KMS-11 (cell line): ENCODE measurements at regions not wholly inside any gene's neighbourhood (a gene's known extent, or its start where the extent isn't known, plus 50 kb on each side); places are given as distances from the start of the nearest gene placed in this dataset.

Experiments
- H2AFZ ChIP-seq: fragments of 200-600 bp; sonication (generic); 2 replicates; pipeline ENCODE4 v1.6.1; 2016; ENCODE audit warnings: antibody characterized with exemption, mixed run types, low read depth
- H3K27ac ChIP-seq: fragments of 200-600 bp; sonication (generic); 2 replicates; pipeline ENCODE4 v1.6.1; 2016; ENCODE audit warnings: mild to moderate bottlenecking, mixed run types
- H3K27me3 ChIP-seq: fragments of 200-600 bp; sonication (generic); 2 replicates; pipeline ENCODE4 v1.6.1; 2017; ENCODE audit warnings: mild to moderate bottlenecking, low read depth, mixed run types, moderate library complexity; ENCODE audit not compliant: insufficient read depth
- H3K36me3 ChIP-seq: fragments of 200-600 bp; sonication (generic); 2 replicates; pipeline ENCODE4 v1.6.1; 2017; ENCODE audit warnings: mild to moderate bottlenecking, mixed run types; ENCODE audit not compliant: insufficient read depth
- H3K4me1 ChIP-seq: fragments of 200-600 bp; sonication (generic); 2 replicates; pipeline ENCODE4 v1.6.1; 2016; ENCODE audit warnings: mild to moderate bottlenecking, low read depth, mixed run types; ENCODE audit not compliant: poor library complexity, severe bottlenecking
- H3K4me2 ChIP-seq: fragments of 200-600 bp; sonication (generic); 2 replicates; pipeline ENCODE4 v1.7.0; 2016; ENCODE audit warnings: mild to moderate bottlenecking, mixed run types
- H3K4me3 ChIP-seq: fragments of 200-600 bp; sonication (generic); IDR thresholded peaks from 2 replicates; pipeline ENCODE4 v1.6.1; 2017; ENCODE audit warnings: low read depth, low read length, mixed read lengths; ENCODE audit not compliant: insufficient read depth
- H3K79me2 ChIP-seq: fragments of 200-600 bp; sonication (generic); 2 replicates; pipeline ENCODE4 v1.6.1; 2016; ENCODE audit warnings: low read depth, mixed run types; ENCODE audit not compliant: insufficient read depth
- H3K9ac ChIP-seq: fragments of 200-600 bp; sonication (generic); 2 replicates; pipeline ENCODE4 v1.6.1; 2016; ENCODE audit warnings: mild to moderate bottlenecking, mixed run types
- H4K20me1 ChIP-seq: fragments of 200-600 bp; sonication (generic); 2 replicates; pipeline ENCODE4 v1.6.1; 2016; ENCODE audit warnings: mild to moderate bottlenecking, mixed run types; ENCODE audit not compliant: insufficient read depth
- TF ChIP-seq, protein P1 (sequence below): fragments of 200-600 bp; sonication (generic); conservative IDR thresholded peaks from 2 replicates; pipeline ENCODE4 v1.6.1; 2017; ENCODE audit warnings: low read depth, mild to moderate bottlenecking, antibody characterized with exemption, low read length, moderate library complexity, mixed read lengths

DNA sequence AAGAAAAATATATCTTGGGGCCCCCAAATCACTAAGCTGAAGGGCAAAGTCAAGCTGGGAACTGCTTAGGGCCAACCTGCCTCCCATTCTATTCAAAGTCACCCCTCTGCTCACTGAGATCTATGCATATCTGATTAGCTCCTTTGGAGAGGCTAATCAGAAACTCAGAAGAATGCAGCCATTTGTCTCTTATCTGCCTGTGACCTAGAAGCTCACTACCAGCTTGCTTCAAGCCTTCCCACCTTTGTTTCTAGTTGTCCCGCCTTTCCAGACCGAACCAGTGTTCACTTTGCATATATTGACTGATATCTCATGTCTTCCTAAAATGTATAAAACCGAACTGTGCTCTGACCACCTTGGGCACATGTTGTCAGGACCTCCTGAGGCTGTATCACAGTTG lies 479.4 kb downstream of the METTL4 start:
- TF ChIP-seq, protein P1, sequence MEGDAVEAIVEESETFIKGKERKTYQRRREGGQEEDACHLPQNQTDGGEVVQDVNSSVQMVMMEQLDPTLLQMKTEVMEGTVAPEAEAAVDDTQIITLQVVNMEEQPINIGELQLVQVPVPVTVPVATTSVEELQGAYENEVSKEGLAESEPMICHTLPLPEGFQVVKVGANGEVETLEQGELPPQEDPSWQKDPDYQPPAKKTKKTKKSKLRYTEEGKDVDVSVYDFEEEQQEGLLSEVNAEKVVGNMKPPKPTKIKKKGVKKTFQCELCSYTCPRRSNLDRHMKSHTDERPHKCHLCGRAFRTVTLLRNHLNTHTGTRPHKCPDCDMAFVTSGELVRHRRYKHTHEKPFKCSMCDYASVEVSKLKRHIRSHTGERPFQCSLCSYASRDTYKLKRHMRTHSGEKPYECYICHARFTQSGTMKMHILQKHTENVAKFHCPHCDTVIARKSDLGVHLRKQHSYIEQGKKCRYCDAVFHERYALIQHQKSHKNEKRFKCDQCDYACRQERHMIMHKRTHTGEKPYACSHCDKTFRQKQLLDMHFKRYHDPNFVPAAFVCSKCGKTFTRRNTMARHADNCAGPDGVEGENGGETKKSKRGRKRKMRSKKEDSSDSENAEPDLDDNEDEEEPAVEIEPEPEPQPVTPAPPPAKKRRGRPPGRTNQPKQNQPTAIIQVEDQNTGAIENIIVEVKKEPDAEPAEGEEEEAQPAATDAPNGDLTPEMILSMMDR, result no peak
- no peaks in the 10 kb centered on the region for H4K20me1 ChIP-seq
- no peaks in the 10 kb centered on the region for H3K27me3 ChIP-seq
- H3K4me3 ChIP-seq, result no peak overlapping the region
- H3K36me3 ChIP-seq, result no peaks in the 10 kb centered on the region
- H3K27ac ChIP-seq, result no peak overlapping the region
- no peaks in the 10 kb centered on the region for H3K79me2 ChIP-seq
- H3K4me1 ChIP-seq, result no peaks in the 10 kb centered on the region
- H2AFZ ChIP-seq, result no peak overlapping the region
- no peak overlapping the region for H3K9ac ChIP-seq
- H3K4me2 ChIP-seq, result no peak overlapping the region

- H3K4me1 ChIP-seq, result no peaks in the 10 kb centered on the region
- TF ChIP-seq, protein P1, result no peak
- H3K4me2 ChIP-seq, result no peak overlapping the region
- H3K27me3 ChIP-seq, result no peaks in the 10 kb centered on the region
- H4K20me1 ChIP-seq, result no peaks in the 10 kb centered on the region
- no peak overlapping the region for H3K4me3 ChIP-seq
- no peak overlapping the region for H3K9ac ChIP-seq
- no peak overlapping the region for H3K27ac ChIP-seq
- no peak overlapping the region for H2AFZ ChIP-seq
- H3K36me3 ChIP-seq, result no peaks in the 10 kb centered on the region
- H3K79me2 ChIP-seq, result no peaks in the 10 kb centered on the region
Measured at GRCh38 chr18:2096551-2096950, 474.8 kb downstream of the METTL4 start.

DNA sequence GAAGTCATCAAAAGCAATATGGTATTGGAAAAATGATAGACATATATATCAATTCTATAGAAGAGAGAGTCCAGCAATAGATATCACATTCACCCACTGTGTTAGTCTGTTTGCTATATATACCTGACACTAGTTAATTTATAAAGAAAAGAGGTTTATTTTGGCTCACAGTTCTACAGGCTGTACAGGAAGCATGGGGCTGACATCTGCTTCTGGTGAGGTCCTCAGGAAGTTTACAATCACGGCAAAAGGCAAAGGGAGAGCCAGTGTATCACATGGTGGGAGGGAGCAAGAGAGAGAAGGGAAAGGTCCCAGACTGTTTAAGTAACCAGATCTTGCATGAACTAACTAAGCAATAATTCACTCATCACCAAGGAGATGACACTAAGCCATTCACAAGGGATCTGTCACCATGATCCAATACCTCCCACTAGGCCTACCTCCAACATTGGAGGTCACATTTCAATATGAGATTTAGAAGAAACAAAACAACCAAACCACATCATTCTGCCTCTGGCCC lies 470.6 kb downstream of the METTL4 start:
- H3K4me2 ChIP-seq, result no peak overlapping the region
- H4K20me1 ChIP-seq, result no peaks in the 10 kb centered on the region
- H3K4me3 ChIP-seq, result no peak overlapping the region
- no peak overlapping the region for H3K9ac ChIP-seq
- no peak overlapping the region for H3K27ac ChIP-seq
- H2AFZ ChIP-seq, result no peak overlapping the region
- no peaks in the 10 kb centered on the region for H3K27me3 ChIP-seq
- no peaks in the 10 kb centered on the region for H3K4me1 ChIP-seq
- H3K79me2 ChIP-seq, result no peaks in the 10 kb centered on the region
- TF ChIP-seq, protein P1, result no peak
- no peaks in the 10 kb centered on the region for H3K36me3 ChIP-seq

- Histone ChIP-seq H4K20me1 (no peaks in the 10 kb centered on the region), H3K9ac (no peak overlapping the region), H3K36me3 (no peaks in the 10 kb centered on the region), H3K4me1 (no peaks in the 10 kb centered on the region), H3K4me2 (no peak overlapping the region), H2AFZ (no peak overlapping the region), H3K27me3 (no peaks in the 10 kb centered on the region), H3K27ac (no peak overlapping the region), H3K79me2 (no peaks in the 10 kb centered on the region), H3K4me3 (no peak overlapping the region)
- TF ChIP-seq, protein P1, result no peak
Measured at GRCh38 chr18:2102022-2102421, 469.3 kb downstream of the METTL4 start.
